Tibial artery (tissue), 4 donors: ENCODE measurements at regions not wholly inside any gene's neighbourhood (a gene's known extent, or its start where the extent isn't known, plus 50 kb on each side); places are given as distances from the start of the nearest gene placed in this dataset.

Experiments
- DNase-seq, 2 donors: peaks; one replicate each; pipeline ENCODE4 v3.0.0-alpha.2; 2019
- H3K27ac ChIP-seq, 2 donors: fragments of 200-600 bp; sonication (generic) in 1 of 2; 1 replicate in 1 of 2; 2 replicates in 1 of 2; pipeline ENCODE4 v1.5.1; 2018 to 2019; ENCODE audit warnings: mild to moderate bottlenecking in 1 of 2
- H3K27me3 ChIP-seq, 2 donors: fragments of 200-600 bp; sonication (generic) in 1 of 2; one replicate each; pipeline versions ENCODE4 v1.5.1 to v1.6.0; 2016 to 2019
- H3K36me3 ChIP-seq, 3 donors: fragments of 200-600 bp; sonication (generic) in 2 of 3; one replicate each; pipeline ENCODE4 v1.5.1; 2016 to 2019; ENCODE audit warnings: mild to moderate bottlenecking in 2 of 3
- H3K4me1 ChIP-seq, 4 donors: fragments of 200-600 bp; sonication (generic) in 2 of 4; 1 replicate in 3 of 4; 2 replicates in 1 of 4; pipeline ENCODE4 v1.5.1; 2016 to 2019
- H3K4me3 ChIP-seq, 2 donors: fragments of 200-600 bp; sonication (generic) in 1 of 2; 1 replicate in 1 of 2; 2 replicates in 1 of 2; pipeline ENCODE4 v1.5.1; 2018 to 2019; ENCODE audit warnings: mild to moderate bottlenecking in 2 of 2
- H3K9me3 ChIP-seq, 3 donors: fragments of 200-600 bp; sonication (generic) in 1 of 3; one replicate each; pipeline ENCODE4 v1.5.1; 2016 to 2019
- intact Hi-C: fragments of 100-400 bp; cut with DNase I; formaldehyde crosslinking; loops from one replicate; pipeline ENCODE4 v1.15.0; 2023; ENCODE audit warnings: low total_unique reads
- TF ChIP-seq, protein P1 (sequence below), 2 experiments: fragments of 200-600 bp in 1 of 2; fragments of 450-650 bp in 1 of 2; IDR thresholded peaks; one replicate each; pipeline ENCODE4 v1.5.1; 2017 to 2019; ENCODE audit warnings: antibody characterized with exemption in 2 of 2, mild to moderate bottlenecking in 1 of 2, moderate library complexity in 1 of 2

DNA sequence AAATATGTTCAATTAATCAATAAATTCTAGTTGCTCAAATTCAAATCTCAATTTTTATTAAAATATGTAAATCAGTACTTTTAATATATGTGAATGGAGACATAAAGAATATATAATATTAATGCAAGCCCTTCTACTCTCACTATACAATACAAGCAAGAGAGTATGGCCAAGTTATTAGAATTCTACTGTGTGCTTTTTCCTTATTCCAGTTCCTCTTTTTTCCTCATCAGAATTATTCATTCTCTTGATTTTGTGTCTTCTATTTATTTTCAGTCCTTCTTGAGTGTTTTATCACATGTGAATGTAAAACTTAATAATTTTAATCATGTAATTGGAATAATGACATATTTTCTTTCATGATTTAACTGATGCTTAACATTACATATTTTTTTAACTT is 276.8 kb downstream of the PCDH20 start:
- H3K4me3 ChIP-seq: no peak overlapping the region
- no peaks in the 10 kb centered on the region for H3K36me3 ChIP-seq
- TF ChIP-seq, protein P1, sequence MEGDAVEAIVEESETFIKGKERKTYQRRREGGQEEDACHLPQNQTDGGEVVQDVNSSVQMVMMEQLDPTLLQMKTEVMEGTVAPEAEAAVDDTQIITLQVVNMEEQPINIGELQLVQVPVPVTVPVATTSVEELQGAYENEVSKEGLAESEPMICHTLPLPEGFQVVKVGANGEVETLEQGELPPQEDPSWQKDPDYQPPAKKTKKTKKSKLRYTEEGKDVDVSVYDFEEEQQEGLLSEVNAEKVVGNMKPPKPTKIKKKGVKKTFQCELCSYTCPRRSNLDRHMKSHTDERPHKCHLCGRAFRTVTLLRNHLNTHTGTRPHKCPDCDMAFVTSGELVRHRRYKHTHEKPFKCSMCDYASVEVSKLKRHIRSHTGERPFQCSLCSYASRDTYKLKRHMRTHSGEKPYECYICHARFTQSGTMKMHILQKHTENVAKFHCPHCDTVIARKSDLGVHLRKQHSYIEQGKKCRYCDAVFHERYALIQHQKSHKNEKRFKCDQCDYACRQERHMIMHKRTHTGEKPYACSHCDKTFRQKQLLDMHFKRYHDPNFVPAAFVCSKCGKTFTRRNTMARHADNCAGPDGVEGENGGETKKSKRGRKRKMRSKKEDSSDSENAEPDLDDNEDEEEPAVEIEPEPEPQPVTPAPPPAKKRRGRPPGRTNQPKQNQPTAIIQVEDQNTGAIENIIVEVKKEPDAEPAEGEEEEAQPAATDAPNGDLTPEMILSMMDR (IDR thresholded peaks at IDR 0.05): no peak
- intact Hi-C loops: no loop called here
- DNase-seq: no peak
- H3K27me3 ChIP-seq: no peaks in the 10 kb centered on the region
- no peaks in the 10 kb centered on the region for H3K4me1 ChIP-seq
- no peaks in the 10 kb centered on the region for H3K9me3 ChIP-seq
- H3K27ac ChIP-seq: no peak overlapping the region

DNA sequence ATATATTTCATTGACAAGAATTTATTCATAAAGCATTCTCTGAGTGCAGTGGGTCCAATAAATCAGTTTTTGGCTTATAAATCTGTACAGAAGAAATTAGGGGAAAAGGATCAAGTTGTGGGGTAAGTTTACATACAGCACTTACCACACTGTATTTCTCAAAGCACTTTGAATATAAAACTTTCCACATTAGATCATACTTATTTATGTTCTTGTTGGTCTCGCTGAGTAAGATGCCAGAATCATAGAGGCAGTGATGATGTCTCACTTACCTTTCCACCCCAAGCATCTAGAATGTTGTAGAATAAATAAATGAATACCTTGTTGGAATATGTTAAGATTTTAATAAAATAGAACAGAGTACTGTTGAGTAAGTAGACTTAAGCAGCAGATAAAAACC is 279.1 kb downstream of the PCDH20 start:
- Histone ChIP-seq H3K36me3 (no peaks in the 10 kb centered on the region), H3K4me1 (no peaks in the 10 kb centered on the region), H3K27ac (no peak overlapping the region), H3K9me3 (no peaks in the 10 kb centered on the region), H3K27me3 (no peaks in the 10 kb centered on the region), H3K4me3 (no peak overlapping the region)
- no peak for DNase-seq
- intact Hi-C loops: no loop called here
- TF ChIP-seq, protein P1 (IDR thresholded peaks at IDR 0.05): no peak

GRCh38 chr13:61136093-61136492 is 279.6 kb downstream of the PCDH20 start:
- TF ChIP-seq, protein P1 (IDR thresholded peaks at IDR 0.05): no peak
- H3K27ac ChIP-seq: no peak overlapping the region
- H3K27me3 ChIP-seq: no peaks in the 10 kb centered on the region
- intact Hi-C loops: no loop called here
- no peaks in the 10 kb centered on the region for H3K4me1 ChIP-seq
- no peaks in the 10 kb centered on the region for H3K9me3 ChIP-seq
- H3K4me3 ChIP-seq: no peak overlapping the region
- DNase-seq: no peak
- H3K36me3 ChIP-seq: no peaks in the 10 kb centered on the region

DNA sequence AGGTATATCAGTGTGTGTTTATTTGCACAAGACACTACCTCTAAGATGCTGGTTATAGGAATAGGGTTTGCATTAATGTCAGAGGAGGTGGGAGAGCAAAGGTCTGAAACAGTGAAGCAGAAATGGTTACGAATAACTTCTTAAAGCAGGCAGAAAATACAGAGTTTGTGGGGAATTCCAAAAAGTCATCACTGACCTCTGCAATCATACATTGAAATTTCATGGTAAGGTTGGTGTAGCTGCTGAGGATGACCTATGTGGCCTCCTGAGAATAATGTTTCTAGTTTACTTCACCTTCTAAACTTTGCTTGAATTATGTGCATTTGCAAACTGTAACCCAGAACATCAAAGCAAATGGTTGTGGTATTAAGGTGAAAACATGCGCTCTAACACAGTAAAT is 280.1 kb downstream of the PCDH20 start:
- no peaks in the 10 kb centered on the region for H3K9me3 ChIP-seq
- no peak for DNase-seq
- H3K4me1 ChIP-seq: no peaks in the 10 kb centered on the region
- intact Hi-C loops: no loop called here
- no peaks in the 10 kb centered on the region for H3K36me3 ChIP-seq
- TF ChIP-seq, protein P1 (IDR thresholded peaks at IDR 0.05): no peak
- no peak overlapping the region for H3K4me3 ChIP-seq
- no peak overlapping the region for H3K27ac ChIP-seq
- H3K27me3 ChIP-seq: no peaks in the 10 kb centered on the region

DNA sequence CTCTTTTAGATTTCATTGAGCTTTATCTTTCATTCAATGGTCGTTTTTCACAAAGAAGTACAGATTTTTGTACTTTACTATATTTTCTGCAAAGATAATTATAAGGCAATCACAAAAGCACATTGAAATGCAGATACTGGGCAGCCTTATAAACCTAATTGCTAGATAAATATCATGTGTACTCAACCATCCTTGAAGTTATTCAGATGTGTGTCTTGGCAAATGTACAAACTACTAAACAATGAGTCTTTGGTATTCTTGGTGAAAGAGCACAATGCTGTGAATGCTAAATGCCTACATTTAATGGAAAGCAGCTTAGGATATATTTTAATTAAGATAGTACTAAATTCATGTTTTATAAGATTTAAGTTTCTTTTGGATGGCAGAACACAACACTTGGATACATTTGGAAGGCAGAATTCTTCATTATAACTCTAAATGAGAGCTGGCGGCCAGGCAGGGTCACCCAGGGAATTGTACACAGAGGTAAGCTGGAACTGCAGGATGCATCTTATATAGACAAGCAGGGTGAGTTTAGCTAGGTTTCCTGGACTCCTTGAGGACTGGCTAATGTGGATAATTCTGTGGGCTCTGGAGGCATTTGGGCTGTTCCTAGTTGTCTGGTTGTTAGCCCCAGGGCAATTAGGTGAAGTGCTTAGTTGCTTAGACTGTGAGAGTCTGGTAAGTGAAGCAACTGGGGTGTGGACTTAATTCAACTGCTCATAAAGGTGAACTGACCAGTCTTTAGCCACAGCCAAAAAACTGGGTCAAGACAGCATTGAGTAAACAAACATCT is 286.6 kb downstream of the PCDH20 start:
- no peak overlapping the region for H3K4me3 ChIP-seq
- intact Hi-C loops: no loop called here
- no peaks in the 10 kb centered on the region for H3K9me3 ChIP-seq
- no peaks in the 10 kb centered on the region for H3K4me1 ChIP-seq
- no peak overlapping the region for H3K27ac ChIP-seq
- no peak for DNase-seq
- no peaks in the 10 kb centered on the region for H3K36me3 ChIP-seq
- TF ChIP-seq, protein P1 (IDR thresholded peaks at IDR 0.05): no peak
- no peaks in the 10 kb centered on the region for H3K27me3 ChIP-seq
